GM12801 (cell line): ENCODE measurements at regions not wholly inside any gene's neighbourhood (a gene's known extent, or its start where the extent isn't known, plus 50 kb on each side); places are given as distances from the start of the nearest gene placed in this dataset.

Experiments used
- TF ChIP-seq, protein P1 (sequence below): IDR thresholded peaks from one replicate; pipeline ENCODE4 v1.5.1; 2011; ENCODE audit warnings: control low read depth; ENCODE audit not compliant: insufficient read length; ENCODE audit errors: extremely low read depth

DNA sequence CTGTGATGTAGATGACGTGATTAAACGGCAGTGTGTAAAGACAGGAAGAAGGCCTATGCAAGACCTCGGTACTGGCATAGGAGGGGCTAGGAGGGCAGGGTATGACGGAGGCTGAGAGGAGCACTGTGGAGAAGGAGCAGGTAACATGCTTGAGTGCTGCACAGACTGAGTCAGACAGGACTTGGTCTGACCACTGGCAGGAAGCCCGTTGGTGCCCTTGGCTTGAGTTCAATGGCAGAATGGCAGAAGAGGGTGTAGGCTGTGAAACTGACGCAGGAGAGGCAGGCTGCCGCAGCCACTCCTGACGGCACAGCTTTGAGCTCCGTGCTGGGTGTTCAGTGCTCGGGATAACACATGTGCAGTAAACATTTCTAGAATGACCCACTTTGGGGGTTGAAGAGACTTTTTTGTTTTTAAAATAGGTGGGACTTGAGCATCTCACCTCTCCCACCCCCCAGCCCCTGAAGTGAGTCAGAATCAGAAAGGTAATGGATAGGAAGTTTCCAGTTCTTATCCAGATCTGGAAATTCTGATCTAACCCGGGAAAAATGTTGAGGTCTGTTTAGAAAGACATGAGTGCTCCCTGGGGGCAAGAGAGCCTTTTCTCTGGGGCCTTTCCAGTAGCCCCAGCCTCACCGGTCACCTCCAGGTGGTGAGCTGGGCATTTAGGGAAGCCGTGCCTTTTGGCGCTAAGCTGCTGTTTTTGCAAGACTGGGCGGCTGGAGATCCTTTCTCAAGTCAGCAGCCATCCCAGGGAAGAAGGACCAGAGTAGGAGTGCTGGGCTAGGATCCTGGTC lies 126.4 kb downstream of the RPLP1 start:
- TF ChIP-seq, protein P1, sequence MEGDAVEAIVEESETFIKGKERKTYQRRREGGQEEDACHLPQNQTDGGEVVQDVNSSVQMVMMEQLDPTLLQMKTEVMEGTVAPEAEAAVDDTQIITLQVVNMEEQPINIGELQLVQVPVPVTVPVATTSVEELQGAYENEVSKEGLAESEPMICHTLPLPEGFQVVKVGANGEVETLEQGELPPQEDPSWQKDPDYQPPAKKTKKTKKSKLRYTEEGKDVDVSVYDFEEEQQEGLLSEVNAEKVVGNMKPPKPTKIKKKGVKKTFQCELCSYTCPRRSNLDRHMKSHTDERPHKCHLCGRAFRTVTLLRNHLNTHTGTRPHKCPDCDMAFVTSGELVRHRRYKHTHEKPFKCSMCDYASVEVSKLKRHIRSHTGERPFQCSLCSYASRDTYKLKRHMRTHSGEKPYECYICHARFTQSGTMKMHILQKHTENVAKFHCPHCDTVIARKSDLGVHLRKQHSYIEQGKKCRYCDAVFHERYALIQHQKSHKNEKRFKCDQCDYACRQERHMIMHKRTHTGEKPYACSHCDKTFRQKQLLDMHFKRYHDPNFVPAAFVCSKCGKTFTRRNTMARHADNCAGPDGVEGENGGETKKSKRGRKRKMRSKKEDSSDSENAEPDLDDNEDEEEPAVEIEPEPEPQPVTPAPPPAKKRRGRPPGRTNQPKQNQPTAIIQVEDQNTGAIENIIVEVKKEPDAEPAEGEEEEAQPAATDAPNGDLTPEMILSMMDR = no peak

DNA sequence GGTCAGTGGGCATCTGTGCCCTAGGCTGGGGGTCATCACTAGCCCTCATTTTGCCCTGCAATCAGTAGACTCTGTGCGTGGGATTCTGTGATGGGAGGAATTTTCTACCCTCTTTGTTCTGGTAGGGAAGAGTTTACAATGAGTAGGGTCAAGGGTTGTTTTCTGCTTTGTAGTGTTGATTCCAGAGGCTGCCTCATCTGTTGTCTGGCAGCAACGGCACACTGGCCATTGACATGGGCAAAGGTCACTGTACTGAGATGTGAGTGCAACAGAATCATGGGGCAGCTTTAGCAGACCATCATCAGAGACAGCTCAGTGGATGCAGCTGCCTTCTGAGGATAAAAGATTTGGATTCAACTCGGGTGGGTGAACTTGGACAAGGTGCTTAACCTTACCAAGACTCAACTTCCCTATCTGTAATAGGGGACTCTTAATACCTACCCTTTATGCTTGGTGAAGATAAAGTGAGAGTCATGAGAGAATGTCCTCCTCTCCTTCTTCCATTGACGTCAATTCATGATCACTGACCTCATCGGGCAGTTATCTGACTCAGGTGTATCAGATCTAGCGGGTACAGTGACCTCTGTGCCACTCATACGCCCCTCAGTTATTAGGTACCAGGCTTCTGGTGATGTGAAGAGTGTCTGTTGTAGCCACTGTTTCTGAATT lies 127.5 kb downstream of the RPLP1 start:
- TF ChIP-seq, protein P1 = no peak

DNA sequence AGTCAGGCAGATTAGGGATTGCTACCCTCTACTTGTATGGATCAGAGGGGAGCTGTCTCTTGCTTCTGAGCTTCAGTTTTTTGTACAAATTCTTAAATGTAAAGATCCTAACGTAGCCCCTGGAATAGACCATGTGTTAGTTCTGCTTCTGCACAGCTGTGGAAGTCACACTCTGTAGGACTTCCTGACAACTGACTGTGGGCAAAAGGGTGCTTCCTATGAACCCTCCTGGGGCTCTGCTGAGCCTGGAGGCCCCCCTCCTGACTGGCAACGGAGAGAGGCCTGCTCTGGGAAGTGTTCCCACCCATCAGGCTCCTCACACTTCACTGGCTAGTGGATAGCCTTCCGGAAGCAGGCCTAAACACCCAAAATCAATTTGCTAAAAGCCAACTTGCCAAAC lies 131.0 kb downstream of the RPLP1 start:
- TF ChIP-seq, protein P1 = no peak

DNA sequence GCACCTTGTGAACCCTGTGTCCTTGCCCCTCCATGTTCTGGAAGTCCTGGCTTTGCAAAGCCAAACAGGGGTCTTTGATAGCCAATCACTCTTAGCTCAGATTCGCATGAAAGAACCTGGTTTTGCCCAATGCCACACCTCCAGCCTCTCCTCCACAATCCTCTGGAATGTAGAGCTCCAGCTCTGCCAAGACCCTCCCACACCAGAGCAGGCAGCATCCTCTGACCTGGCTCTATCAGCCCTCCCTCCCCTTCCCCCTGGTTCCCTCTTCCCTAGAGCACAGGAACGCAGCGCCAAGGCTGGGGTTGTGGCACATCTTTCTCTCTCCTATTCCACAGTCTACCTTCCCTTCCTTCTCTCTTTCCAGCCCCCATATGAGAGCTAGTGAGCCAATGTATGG lies 133.3 kb downstream of the RPLP1 start:
- TF ChIP-seq, protein P1 = no peak

DNA sequence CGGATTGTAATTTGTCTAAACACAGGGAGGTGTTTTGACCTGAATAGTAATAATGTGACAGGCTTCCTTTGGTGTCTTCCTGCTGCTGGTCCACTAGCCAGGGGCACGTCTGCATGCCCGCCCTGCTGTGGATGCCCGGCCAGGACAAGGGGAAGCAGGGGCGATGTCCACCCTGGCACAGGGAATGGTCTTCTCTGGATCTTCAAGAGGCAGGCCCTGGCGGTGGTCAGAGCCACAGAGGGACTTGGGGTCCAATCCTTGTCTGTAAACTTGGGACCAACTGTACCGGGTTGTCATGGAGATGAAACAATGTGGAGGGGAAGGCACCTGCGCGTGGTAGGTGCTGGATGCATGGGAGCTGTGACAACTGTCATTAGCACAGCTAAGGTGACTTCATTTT lies 134.1 kb downstream of the RPLP1 start:
- TF ChIP-seq, protein P1 = no peak

DNA sequence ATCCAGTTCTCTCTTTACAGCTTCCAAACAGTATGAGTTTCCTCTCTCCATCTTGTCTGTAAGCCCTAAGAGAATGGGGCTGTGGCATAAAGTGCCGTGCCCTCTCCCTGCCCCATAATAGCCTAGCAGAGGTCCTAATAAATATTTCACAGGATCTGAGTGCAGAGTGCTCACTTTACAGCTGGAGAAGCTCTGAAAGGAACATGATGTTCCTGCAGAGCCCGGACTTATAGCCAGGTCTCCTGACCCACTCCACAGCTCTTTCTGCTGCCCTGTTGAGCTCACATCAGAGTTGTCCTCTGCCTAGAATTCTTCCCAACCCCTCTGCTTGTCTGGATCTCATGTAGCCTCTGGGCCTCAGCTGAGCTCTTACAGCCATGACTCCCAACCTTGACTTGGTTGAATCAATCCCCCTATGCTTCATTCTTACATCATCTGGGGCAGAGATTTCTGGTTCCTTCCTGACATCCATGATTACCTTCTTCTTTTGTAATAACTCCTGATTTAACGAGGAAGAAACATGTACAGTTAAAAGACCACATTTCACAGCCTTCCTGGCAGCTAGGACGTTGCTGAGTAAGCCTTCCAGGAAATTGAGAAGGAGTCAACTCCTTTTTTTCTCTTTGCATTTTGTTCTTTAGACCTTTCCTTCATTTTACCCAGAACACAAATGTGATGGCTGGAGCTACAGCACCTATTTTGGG lies 135.3 kb downstream of the RPLP1 start:
- TF ChIP-seq, protein P1 = no peak

DNA sequence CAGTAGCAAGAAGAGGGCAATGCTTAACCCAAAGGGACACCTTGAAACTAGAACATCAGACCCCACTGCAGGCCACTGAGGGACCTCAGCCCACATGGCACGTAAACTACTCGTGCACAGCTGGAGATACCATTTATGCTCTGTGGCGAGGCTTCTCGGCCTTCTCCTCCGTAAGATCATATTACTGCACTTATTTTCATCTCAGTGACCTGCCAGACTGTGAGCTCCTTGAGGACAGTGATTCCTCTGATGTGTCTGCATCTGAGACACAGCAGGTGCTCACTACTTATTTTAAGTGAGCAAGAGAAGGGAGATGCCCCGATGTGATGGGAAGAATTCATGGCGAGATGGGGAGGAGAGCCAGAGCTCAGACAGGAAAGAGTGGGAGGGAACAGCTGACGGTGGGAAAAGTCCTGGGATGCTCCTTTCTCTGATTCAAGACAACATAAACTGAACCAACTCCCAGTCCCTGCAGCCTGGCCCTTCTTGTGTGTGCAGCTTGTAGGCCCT lies 137.6 kb downstream of the RPLP1 start:
- TF ChIP-seq, protein P1 = no peak
